ENCODE measurements at regions not wholly inside any gene's neighbourhood (a gene's known extent, or its start where the extent isn't known, plus 50 kb on each side); places are given as distances from the start of the nearest gene placed in this dataset.

- intact Hi-C loops (cut with micrococcal nuclease; ENCODE audit: unreplicated experiment), result no loop called here
- Histone ChIP-seq H3K27me3 (ENCODE audit: insufficient read depth, low read depth) (peaks cover 93% of the 10 kb centered on the region), H3K4me1 (replicated peaks; ENCODE audit: insufficient read depth) (no peaks in the 10 kb centered on the region), H4K20me1 (ENCODE audit: insufficient read depth) (no peaks in the 10 kb centered on the region), H3K4me3 (no peak overlapping the region), H3K36me3 (ENCODE audit: low read depth) (no peaks in the 10 kb centered on the region), H2AFZ (no peak overlapping the region), H3F3A (ENCODE audit: insufficient read depth, low read depth) (no peaks in the 10 kb centered on the region), H3K79me2 (ENCODE audit: low read depth) (no peaks in the 10 kb centered on the region), H3K27ac (no peak overlapping the region), H3K9me3 (ENCODE audit: insufficient read depth, low read depth) (no peaks in the 10 kb centered on the region), H3K9me2 (ENCODE audit: insufficient read depth) (no peaks in the 10 kb centered on the region), H3K4me2 (no peak overlapping the region)
- no peak for TF ChIP-seq EZH2 (IDR thresholded peaks at IDR 0.05; ENCODE audit: low read depth)
- no peak for TF ChIP-seq CTCF (conservative IDR thresholded peaks at IDR 0.05)
- no peak for DNase-seq
- ChIA-PET CTCF (no interaction called here), POLR2A (ENCODE audit: unreplicated experiment) (no interaction called here)
- no TSS peak for BruUV-seq (replicated peaks)
Observed at GRCh38 chr17:79505199-79505598, 105.7 kb downstream of the RBFOX3 start.

- Histone ChIP-seq H3K36me3 (ENCODE audit: low read depth) (no peaks in the 10 kb centered on the region), H2AFZ (no peak overlapping the region), H4K20me1 (ENCODE audit: insufficient read depth) (no peaks in the 10 kb centered on the region), H3K27ac (no peak overlapping the region), H3K79me2 (ENCODE audit: low read depth) (no peaks in the 10 kb centered on the region), H3K4me2 (no peak overlapping the region), H3F3A (ENCODE audit: insufficient read depth, low read depth) (no peaks in the 10 kb centered on the region), H3K27me3 (ENCODE audit: insufficient read depth, low read depth) (peaks cover 85% of the 10 kb centered on the region), H3K4me1 (replicated peaks; ENCODE audit: insufficient read depth) (no peaks in the 10 kb centered on the region), H3K9me2 (ENCODE audit: insufficient read depth) (no peaks in the 10 kb centered on the region), H3K4me3 (no peak overlapping the region), H3K9me3 (ENCODE audit: insufficient read depth, low read depth) (no peaks in the 10 kb centered on the region)
- DNase-seq, result no peak
- BruUV-seq (replicated peaks), result no TSS peak
- ChIA-PET POLR2A (ENCODE audit: unreplicated experiment) (no interaction called here), CTCF (no interaction called here)
- intact Hi-C loops (cut with micrococcal nuclease; ENCODE audit: unreplicated experiment), result no loop called here
- TF ChIP-seq CTCF (conservative IDR thresholded peaks at IDR 0.05) (no peak), EZH2 (IDR thresholded peaks at IDR 0.05; ENCODE audit: low read depth) (no peak)
Observed at GRCh38 chr17:79504181-79504605, 106.7 kb downstream of the RBFOX3 start.

- H3F3A ChIP-seq (ENCODE audit: insufficient read depth, low read depth), result no peaks in the 10 kb centered on the region
- no peaks in the 10 kb centered on the region for H3K9me3 ChIP-seq (ENCODE audit: insufficient read depth, low read depth)
- DNase-seq, result no peak
- no TSS peak for BruUV-seq (replicated peaks)
- no peak for TF ChIP-seq CTCF (conservative IDR thresholded peaks at IDR 0.05)
- TF ChIP-seq EZH2 (IDR thresholded peaks at IDR 0.05; ENCODE audit: low read depth), result no peak
- H3K4me3 ChIP-seq, result no peak overlapping the region
- no peaks in the 10 kb centered on the region for H4K20me1 ChIP-seq (ENCODE audit: insufficient read depth)
- no peaks in the 10 kb centered on the region for H3K9me2 ChIP-seq (ENCODE audit: insufficient read depth)
- H3K27ac ChIP-seq, result no peak overlapping the region
- H3K27me3 ChIP-seq (ENCODE audit: insufficient read depth, low read depth), result peaks cover 75% of the 10 kb centered on the region
- no peak overlapping the region for H2AFZ ChIP-seq
- ChIA-PET CTCF (no interaction called here), POLR2A (ENCODE audit: unreplicated experiment) (no interaction called here)
- intact Hi-C loops (cut with micrococcal nuclease; ENCODE audit: unreplicated experiment), result no loop called here
- H3K4me1 ChIP-seq (replicated peaks; ENCODE audit: insufficient read depth), result no peaks in the 10 kb centered on the region
- no peak overlapping the region for H3K4me2 ChIP-seq
- no peaks in the 10 kb centered on the region for H3K36me3 ChIP-seq (ENCODE audit: low read depth)
- H3K79me2 ChIP-seq (ENCODE audit: low read depth), result no peaks in the 10 kb centered on the region
Observed at GRCh38 chr17:79503126-79503839, 107.6 kb downstream of the RBFOX3 start.
